HEK293T (cell line): ENCODE measurements at regions not wholly inside any gene's neighbourhood (a gene's known extent, or its start where the extent isn't known, plus 50 kb on each side); places are given as distances from the start of the nearest gene placed in this dataset.

Experiments used
- ARNT ChIP-seq: fragments of 450-650 bp; IDR thresholded peaks from 2 replicates; pipeline ENCODE4 v1.6.1; 2017; ENCODE audit warnings: mild to moderate bottlenecking
- BHLHE40 ChIP-seq: fragments of 450-650 bp; IDR thresholded peaks from 2 replicates; pipeline ENCODE4 v1.6.1; 2016; ENCODE audit warnings: mild to moderate bottlenecking, moderate library complexity, borderline replicate concordance
- CTBP1 ChIP-seq: fragments of 450-650 bp; IDR thresholded peaks from 2 replicates; pipeline ENCODE4 v1.6.1; 2016; ENCODE audit warnings: borderline replicate concordance
- ELF4 ChIP-seq: fragments of 450-650 bp; IDR thresholded peaks from 2 replicates; pipeline ENCODE4 v1.6.1; 2017; ENCODE audit warnings: antibody characterized with exemption
- FOXA1 ChIP-seq: fragments of 450-650 bp; IDR thresholded peaks from 2 replicates; pipeline ENCODE4 v1.6.1; 2016; ENCODE audit warnings: mild to moderate bottlenecking
- FOXK2 ChIP-seq: fragments of 450-650 bp; IDR thresholded peaks from 2 replicates; pipeline ENCODE4 v1.6.1; 2016; ENCODE audit warnings: mild to moderate bottlenecking
- FOXM1 ChIP-seq: fragments of 450-650 bp; IDR thresholded peaks from 2 replicates; pipeline ENCODE4 v1.6.1; 2017; ENCODE audit warnings: mild to moderate bottlenecking, borderline replicate concordance
- HDGF ChIP-seq: fragments of 450-650 bp; IDR thresholded peaks from 2 replicates; pipeline ENCODE4 v1.6.1; 2017; ENCODE audit warnings: antibody characterized with exemption, borderline replicate concordance
- LEF1 ChIP-seq: fragments of 450-650 bp; IDR thresholded peaks from 2 replicates; pipeline ENCODE4 v1.6.1; 2017; ENCODE audit warnings: mild to moderate bottlenecking, borderline replicate concordance
- NFRKB ChIP-seq: fragments of 450-650 bp; IDR thresholded peaks from 2 replicates; pipeline ENCODE4 v1.6.1; 2016; ENCODE audit warnings: mild to moderate bottlenecking, moderate library complexity
- SP1 ChIP-seq: fragments of 450-650 bp; IDR thresholded peaks from 2 replicates; pipeline ENCODE4 v1.6.1; 2017
- SUZ12 ChIP-seq: fragments of 450-650 bp; IDR thresholded peaks from 2 replicates; pipeline ENCODE4 v1.6.1; 2016; ENCODE audit warnings: mild to moderate bottlenecking
- TARDBP ChIP-seq: fragments of 450-650 bp; IDR thresholded peaks from 2 replicates; pipeline ENCODE4 v1.6.1; 2016

DNA sequence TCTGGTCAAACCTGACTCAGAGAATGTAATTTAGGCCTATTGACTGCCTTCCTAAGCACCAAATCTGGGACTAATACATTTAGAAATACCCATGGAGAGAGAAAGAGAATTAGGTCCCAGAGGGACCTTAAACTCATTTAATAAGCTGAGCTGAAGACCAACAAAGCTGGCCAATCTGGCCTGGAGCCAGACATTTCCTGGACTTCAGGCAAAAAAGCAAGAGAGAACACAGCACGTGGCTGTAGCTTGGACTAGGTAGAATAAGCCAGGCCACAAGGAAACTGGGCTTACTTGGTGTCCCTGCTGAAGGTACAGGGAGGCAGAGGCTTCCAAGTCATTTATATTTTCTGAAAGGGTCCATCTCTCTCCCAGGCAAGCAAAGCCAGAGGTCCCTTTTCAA is 88.1 kb downstream of the RTP4 start:
- TF ChIP-seq FOXM1 (no peak), BHLHE40 (no peak), SUZ12 (no peak), FOXA1 (no peak), NFRKB (no peak), ELF4 (no peak), FOXK2 (no peak), LEF1 (no peak), SP1 (no peak), ARNT (no peak), TARDBP (no peak), CTBP1 (no peak), HDGF (no peak)
